ENCODE measurements at regions not wholly inside any gene's neighbourhood (a gene's known extent, or its start where the extent isn't known, plus 50 kb on each side); places are given as distances from the start of the nearest gene placed in this dataset.

GRCh38 chr12:43011383-43011926, 421.9 kb upstream of the PRICKLE1 start:
- POLR2A ChIA-PET, result interaction anchor here (0.7 kb wide), 1 partner anchor 44 kb away, joined by 4 read pairs; no protein-coding TSS in a partner anchor
- TF ChIP-seq GTF2I (CRISPR knock-in tag; conservative IDR thresholded peaks at IDR 0.05), result no peak
- no peak for TF ChIP-seq PRRX2 (CRISPR knock-in tag; IDR thresholded peaks at IDR 0.05)
- TF ChIP-seq TP53 (CRISPR knock-in tag; IDR thresholded peaks at IDR 0.05), result no peak
- TF ChIP-seq ZNF396 (CRISPR knock-in tag; IDR thresholded peaks at IDR 0.05; ENCODE audit: borderline replicate concordance), result no peak
- TF ChIP-seq PREB (CRISPR knock-in tag; IDR thresholded peaks at IDR 0.05; ENCODE audit: borderline replicate concordance), result no peak
- CTCF ChIA-PET, result no interaction called here
- no peak overlapping the region for H3K4me3 Mint-ChIP-seq
- peaks cover 28% of the 10 kb centered on the region for H3K9me3 Mint-ChIP-seq
- H3K36me3 Mint-ChIP-seq, result peaks cover 20% of the 10 kb centered on the region
- peaks cover 12% of the 10 kb centered on the region for H3K27me3 Mint-ChIP-seq (ENCODE audit: low read depth)
- no peak for DNase-seq (ENCODE audit: low spot score)
- H3K27ac Mint-ChIP-seq, result no peak overlapping the region; the same call in 1 of the 2 replicates
- ATAC-seq, result no peak
- H3K4me1 Mint-ChIP-seq, result peaks cover 31% of the 10 kb centered on the region

- no peak for TF ChIP-seq IRF1 (CRISPR knock-in tag; IDR thresholded peaks at IDR 0.05)
- TF ChIP-seq ZBTB43 (CRISPR knock-in tag; IDR thresholded peaks at IDR 0.05), result no peak
- TF ChIP-seq ZNF138 (CRISPR knock-in tag; conservative IDR thresholded peaks at IDR 0.05), result no peak
- no peak for TF ChIP-seq SOX15 (CRISPR knock-in tag; IDR thresholded peaks at IDR 0.05)
- Mint-ChIP-seq H3K27ac (no peak overlapping the region), H3K4me1 (peaks cover 36% of the 10 kb centered on the region), H3K9me3 (peaks cover 12% of the 10 kb centered on the region), H3K36me3 (peaks cover 4% of the 10 kb centered on the region), H3K27me3 (ENCODE audit: low read depth) (peaks cover 12% of the 10 kb centered on the region), H3K4me3 (no peak overlapping the region)
- ChIA-PET POLR2A (no interaction called here), CTCF (interaction anchor here (1.7 kb wide), 1 partner anchor 328 kb away, joined by 3 read pairs; no protein-coding TSS in a partner anchor)
- ATAC-seq (peak; percentile 32; the same call in 1 of the 2 replicates), DNase-seq (ENCODE audit: low spot score) (no peak)
These were observed 420.3 kb upstream of the PRICKLE1 start for GRCh38 chr12:43009846-43010240.

- ChIA-PET POLR2A (no interaction called here), CTCF (interaction anchor here (1.7 kb wide), 1 partner anchor 329 kb away, joined by 3 read pairs; no protein-coding TSS in a partner anchor)
- DNase-seq (ENCODE audit: low spot score) (no peak), ATAC-seq (peak; percentile 78)
- H3K27me3 Mint-ChIP-seq (ENCODE audit: low read depth), result peaks cover 12% of the 10 kb centered on the region
- peaks cover 36% of the 10 kb centered on the region for H3K4me1 Mint-ChIP-seq
- no peaks in the 10 kb centered on the region for H3K36me3 Mint-ChIP-seq
- no peak overlapping the region for H3K27ac Mint-ChIP-seq
- no peak overlapping the region for H3K4me3 Mint-ChIP-seq
- peaks cover 8% of the 10 kb centered on the region for H3K9me3 Mint-ChIP-seq
- TF ChIP-seq JAZF1 (CRISPR knock-in tag; IDR thresholded peaks at IDR 0.05) (no peak), ZNF263 (CRISPR knock-in tag; IDR thresholded peaks at IDR 0.05; ENCODE audit: low read depth) (no peak), NFYB (CRISPR knock-in tag; conservative IDR thresholded peaks at IDR 0.05; ENCODE audit: low read depth) (no peak), ATF2 (CRISPR knock-in tag; IDR thresholded peaks at IDR 0.05; ENCODE audit: borderline replicate concordance, low read depth) (no peak), MLX (CRISPR knock-in tag; IDR thresholded peaks at IDR 0.05) (no peak), TCF7 (CRISPR knock-in tag; IDR thresholded peaks at IDR 0.05; ENCODE audit: low read depth) (no peak), NR1H2 (CRISPR knock-in tag; IDR thresholded peaks at IDR 0.05) (no peak), AR (CRISPR knock-in tag; IDR thresholded peaks at IDR 0.05) (no peak), AFF4 (CRISPR knock-in tag; IDR thresholded peaks at IDR 0.05; ENCODE audit: borderline replicate concordance) (no peak)
These were observed 419.7 kb upstream of the PRICKLE1 start for GRCh38 chr12:43008953-43009845.

Measured in WTC11 (cell line).